CD4-positive, alpha-beta T cell treated with Interferon gamma for 1 hour (primary cell): ENCODE measurements at regions not wholly inside any gene's neighbourhood (a gene's known extent, or its start where the extent isn't known, plus 50 kb on each side); places are given as distances from the start of the nearest gene placed in this dataset.
"Not testable (repeated sequence)": the region's sequence is repeated elsewhere in the genome, so short reads cannot be mapped to it uniquely, and the experiment has no call there.

ENCODE experiments used
- DNase-seq: peaks from one replicate; pipeline ENCODE4 v3.0.0-alpha.2; 2020

DNA sequence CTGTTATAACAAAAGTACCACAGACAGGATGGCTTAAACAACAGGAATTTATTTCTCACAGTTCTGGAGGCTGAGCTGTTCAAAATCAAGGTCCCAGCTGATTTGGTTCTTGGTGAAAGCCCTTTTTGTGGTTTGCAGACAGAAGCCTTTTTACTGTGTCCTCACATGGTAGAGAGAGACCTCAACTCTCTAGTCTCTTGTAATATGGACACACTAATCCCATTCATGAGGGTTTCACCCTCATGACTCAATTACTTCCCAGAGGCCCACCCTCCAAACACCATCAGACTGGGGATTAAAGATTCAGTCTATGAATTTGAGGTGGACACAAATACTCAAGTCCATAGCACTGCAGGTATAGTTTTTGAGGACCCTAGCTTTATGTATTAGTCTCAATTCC, 97.3 kb upstream of the WIPF3 start:
- DNase-seq, result not testable (repeated sequence)

DNA sequence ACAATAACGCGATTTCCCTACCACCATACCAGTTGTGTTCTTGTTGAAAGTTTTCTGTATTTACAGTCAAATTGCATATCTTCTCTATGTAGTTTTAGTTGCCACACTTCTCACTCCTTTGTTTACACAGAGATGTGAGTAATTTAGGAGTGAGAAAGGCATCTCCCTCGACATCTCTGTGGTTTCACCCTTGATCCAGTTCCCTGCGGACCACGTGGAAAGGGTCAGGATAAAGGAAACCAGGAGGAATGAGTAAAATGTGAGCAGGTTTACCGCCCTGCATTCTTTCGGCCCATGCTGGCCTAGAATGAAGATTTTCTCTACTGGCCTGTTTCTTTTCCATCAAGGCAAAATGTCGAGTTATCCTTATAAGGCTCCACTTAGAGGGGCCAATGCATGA, 83.2 kb upstream of the WIPF3 start:
- DNase-seq, result not testable (repeated sequence)

DNA sequence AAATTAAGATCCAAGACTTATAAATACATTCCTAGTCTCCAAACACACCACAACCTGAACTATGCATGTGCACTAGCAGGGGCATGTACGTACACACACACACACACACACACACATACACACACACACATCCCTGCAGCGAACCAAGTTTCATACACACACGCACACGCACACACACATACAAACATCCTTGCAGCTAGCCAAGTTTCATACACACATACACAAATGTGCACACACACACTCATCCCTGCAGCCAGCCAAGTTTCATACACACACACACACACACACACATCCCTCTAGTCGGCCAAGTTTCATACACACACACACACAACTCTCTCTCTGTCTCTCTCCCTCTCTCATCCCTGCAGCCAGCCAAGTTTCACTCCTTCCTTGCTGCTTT, 82.7 kb upstream of the WIPF3 start:
- no peak for DNase-seq

DNA sequence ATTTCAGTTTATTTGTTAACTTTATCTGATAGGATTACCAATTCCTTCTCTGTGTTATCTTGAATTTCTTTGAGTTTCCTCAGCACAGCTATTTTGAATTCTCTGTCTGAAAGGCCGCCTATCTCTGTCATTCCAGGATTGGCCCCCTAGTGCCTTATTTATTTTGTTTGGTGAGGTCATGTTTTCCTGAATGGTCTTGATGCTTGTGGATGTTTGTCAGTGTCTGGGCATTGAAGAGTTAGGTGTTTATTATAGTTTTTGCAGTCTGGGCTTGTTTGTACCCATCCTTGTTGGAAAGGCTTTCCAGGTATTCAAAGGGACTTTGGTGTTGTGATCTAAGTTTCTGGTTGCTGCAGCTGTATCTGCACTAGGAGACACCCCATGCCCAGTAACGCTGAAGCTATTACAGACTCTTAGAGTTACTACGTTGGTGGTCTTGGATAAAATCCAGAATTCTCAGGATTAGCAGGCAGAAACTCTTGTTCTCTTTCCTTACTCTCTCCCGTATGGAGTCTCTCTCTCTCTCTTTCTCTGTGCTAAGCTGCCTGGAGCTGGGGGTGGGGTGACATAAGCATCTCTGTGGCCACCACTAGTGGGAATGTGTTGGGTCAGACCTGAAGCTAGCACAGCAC, 76.7 kb upstream of the WIPF3 start:
- DNase-seq, result not testable (repeated sequence)

DNA sequence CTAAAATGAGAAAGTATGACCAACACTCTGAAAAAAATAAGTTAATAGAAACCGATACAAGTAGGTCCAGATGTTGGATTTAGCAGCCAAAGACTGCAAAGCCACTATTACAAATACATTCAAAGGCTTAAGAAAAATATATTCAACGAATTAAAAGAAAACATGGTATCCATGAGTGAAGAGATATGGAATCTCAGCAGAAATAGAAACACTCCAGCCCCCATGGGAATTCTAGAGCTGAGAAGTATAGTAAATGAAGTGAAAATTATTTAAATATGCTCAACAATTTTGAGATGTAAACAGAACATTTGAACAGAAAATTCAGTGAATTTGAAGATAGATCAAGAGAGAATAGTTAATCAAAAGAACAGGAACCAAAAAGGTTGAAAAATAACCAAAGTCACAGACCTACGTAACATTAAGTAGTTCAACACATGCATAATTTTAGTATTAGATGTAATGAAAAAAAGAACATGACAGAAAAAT, 72.0 kb upstream of the WIPF3 start:
- no peak for DNase-seq

DNA sequence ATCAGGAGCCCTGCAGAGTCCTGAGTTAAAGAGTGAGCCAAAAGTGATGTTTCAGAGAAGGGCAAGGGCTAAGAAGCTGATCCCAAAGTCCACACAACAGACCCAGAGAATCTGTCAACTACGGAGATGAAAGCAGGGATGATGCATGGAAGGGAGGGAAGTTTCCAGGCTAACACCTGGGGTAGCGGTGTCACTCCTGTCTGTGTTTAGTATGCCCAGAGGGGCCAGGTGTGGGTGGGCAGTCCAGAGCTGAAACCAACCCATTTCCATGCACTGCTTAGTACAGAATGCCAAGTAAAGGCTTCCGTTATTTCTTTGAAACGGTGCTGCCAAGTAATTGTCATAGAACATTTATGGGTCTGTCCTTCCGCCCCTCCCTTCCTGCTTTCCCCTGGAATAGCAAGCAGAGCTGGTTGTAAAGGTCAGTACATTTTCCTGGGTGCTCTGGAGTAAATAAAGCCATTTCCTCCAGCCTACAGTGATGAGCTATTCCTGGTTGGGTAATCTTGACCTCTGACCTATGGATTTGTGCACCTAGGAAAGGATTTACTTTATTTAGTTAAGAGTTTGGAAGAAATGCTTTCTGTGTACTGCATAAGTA, 58.6 kb upstream of the WIPF3 start:
- not testable (repeated sequence) for DNase-seq

DNA sequence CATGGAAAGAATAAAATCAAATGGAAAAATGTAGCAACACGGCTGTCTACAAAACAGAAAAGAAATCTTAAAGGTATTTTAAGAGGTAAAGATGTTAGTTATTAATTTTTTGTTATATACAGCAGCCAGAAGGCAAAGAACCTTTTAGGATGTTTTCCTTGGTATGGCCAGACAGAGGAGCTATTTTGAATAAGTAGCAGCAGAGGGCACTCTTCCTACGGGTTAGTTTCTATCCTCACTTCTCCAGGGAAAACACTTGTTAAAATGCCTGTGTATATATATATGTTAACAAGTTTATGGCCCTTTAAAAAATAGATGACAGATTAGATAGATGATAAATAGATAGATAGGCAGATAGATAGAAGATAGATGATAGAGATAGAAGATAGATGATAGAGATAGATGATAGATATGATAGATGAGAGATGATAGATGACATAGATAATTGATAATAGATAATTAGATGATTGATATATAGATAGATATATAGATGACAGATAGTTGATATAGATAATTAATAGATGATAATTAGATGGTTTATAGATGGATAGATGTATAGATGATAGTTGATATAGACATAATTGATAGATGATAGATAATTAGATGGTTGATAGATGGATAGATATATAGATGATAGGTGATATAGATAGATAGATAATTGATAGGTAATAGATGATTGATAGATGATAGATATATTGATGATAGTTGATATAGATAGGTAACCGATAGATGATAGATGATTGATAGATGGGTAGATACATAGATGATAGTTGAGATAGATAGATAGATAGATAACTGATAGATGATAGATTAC, 57.8 kb upstream of the WIPF3 start:
- no peak for DNase-seq

DNA sequence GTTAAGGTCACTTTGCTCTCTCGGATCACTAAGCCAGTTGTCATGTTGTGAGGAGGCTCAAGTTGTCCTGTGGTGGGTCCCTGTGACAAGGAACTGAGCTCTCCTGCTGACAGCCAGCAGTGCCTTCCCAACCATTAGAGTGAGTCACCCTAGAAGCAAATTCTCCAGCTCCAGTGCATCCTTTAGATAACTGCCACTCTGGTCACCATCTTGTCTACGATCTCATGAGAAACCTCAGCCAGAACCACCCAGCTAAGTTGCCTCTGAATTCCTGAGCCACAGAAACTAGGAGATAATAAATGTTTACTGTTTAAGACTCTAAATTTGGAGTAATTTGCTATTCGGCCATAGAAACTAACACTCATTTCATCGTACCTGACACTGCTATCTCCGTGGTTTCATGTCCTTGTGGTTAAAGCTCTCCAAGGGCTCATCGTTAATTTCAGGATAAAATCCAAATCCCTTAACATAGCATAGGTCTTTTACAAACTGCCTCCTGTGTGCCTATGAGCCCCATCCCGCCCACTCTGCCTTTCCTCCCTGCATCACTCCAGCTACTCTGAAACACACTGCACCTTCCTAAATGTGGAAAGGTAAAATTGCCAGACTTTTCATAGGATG, 56.5 kb upstream of the WIPF3 start:
- DNase-seq, result no peak

DNA sequence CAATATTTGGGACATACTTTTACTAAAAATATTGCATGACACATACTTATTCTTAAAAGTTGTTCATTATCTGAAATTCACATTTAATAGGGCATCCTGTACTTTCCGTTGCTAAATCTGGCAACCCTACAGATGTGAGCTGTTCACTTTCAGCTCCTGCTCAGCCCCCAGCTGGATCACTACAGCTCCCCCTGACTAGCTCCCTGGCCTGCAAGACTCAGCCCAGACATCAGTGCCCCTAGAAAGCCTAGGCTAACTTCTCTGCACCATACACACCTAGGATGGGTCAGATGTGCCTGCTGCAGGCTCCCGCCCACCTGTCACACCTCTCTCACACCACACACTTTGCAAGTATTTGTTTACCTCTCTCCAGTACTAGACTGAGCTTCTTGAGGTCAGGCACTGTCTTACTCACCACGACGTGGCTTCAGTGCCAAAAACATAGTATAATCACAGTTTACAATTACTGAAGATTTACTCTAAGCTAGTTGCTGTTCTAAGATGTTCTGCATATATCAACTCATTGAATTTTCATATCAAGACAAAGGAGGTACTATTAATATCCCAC, 55.9 kb upstream of the WIPF3 start:
- not testable (repeated sequence) for DNase-seq

DNA sequence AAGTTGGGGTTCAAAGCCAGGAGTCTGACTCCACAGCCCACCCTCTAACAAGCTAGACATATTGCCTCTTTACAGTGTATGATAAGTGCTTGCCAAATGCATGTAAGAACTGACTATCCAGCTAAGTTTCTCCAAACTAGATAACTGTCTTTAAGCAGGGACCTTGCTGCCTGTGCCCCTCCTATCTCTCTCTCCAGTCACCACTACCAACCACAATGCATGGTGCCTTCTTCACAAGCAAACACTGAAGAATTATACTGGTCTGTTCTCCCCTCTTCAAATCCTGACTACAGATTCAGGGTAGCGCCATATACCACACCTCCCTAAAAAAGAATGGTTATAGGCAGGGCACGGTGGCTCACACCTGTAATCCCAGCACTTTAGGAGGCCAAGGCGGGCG, 55.3 kb upstream of the WIPF3 start:
- not testable (repeated sequence) for DNase-seq

DNA sequence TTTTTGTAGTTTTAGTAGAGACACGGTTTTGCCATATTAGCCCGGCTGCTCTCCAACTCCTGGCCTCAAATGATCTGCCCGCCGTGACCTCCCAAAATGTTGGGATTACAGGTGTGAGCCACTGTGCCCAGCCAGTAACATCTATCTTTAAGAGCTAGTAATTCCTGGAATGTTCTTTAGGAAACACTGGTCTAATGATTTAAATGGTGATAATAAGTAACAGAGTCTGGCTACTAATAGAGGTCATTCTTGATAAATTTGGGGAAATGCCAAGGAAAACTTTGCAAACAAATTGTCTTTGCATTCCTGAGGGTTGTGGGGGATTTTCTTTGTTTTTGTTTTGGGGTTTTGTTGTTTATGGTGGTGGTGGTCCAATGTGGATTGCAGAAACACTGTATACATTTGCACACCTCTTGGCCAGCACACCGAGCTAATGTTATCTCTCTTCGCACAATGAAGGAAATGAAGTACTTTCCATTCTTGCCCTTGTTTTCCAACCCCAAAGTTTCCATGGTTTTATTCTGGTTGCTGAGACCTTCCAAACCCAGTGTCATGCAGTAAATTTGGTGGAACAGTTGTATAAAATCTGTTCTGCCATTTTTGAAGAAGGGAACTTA, 51.3 kb upstream of the WIPF3 start:
- no peak for DNase-seq
